Muscle layer of duodenum (tissue), 2 donors: ENCODE measurements at regions not wholly inside any gene's neighbourhood (a gene's known extent, or its start where the extent isn't known, plus 50 kb on each side); places are given as distances from the start of the nearest gene placed in this dataset.
"Not testable (repeated sequence)": the region's sequence is repeated elsewhere in the genome, so short reads cannot be mapped to it uniquely, and the experiment has no call there.

Experiments used
- H3K27ac ChIP-seq: one replicate; pipeline ENCODE4 v1.7.0; 2013; ENCODE audit warnings: mild to moderate bottlenecking, low read length
- H3K27me3 ChIP-seq: one replicate; pipeline ENCODE4 v1.7.0; 2013; ENCODE audit warnings: low read depth, mild to moderate bottlenecking, control low read depth, low read length
- H3K36me3 ChIP-seq, 2 donors: one replicate each; pipeline ENCODE4 v1.7.0; 2013; ENCODE audit warnings: low read length in 2 of 2, control low read depth in 1 of 2, mild to moderate bottlenecking in 1 of 2; ENCODE audit not compliant: insufficient read depth in 2 of 2, control insufficient read depth in 1 of 2
- H3K4me1 ChIP-seq, 2 donors: one replicate each; pipeline ENCODE4 v1.7.0; 2013; ENCODE audit warnings: low read length in 2 of 2, mild to moderate bottlenecking in 2 of 2, control low read depth in 1 of 2, moderate library complexity in 1 of 2; ENCODE audit not compliant: insufficient read depth in 2 of 2, control insufficient read depth in 1 of 2
- H3K4me3 ChIP-seq, 2 donors: one replicate each; pipeline ENCODE4 v1.7.0; 2013; ENCODE audit warnings: low read length in 2 of 2, low read depth in 1 of 2, mild to moderate bottlenecking in 1 of 2
- H3K9me3 ChIP-seq, 2 donors: one replicate each; pipeline ENCODE4 v1.7.0; 2013; ENCODE audit warnings: low read length in 2 of 2, control low read depth in 1 of 2, mild to moderate bottlenecking in 1 of 2; ENCODE audit not compliant: control insufficient read depth in 1 of 2
- donor health status: healthy.

GRCh38 chr5:125429498-125429897 lies 683.1 kb upstream of the ZNF608 start:
- Histone ChIP-seq H3K4me1 (no peaks in the 10 kb centered on the region), H3K9me3 (no peaks in the 10 kb centered on the region), H3K4me3 (no peak overlapping the region), H3K27me3 (no peaks in the 10 kb centered on the region), H3K27ac (no peak overlapping the region), H3K36me3 (no peaks in the 10 kb centered on the region)

- Histone ChIP-seq H3K4me1 (no peaks in the 10 kb centered on the region), H3K27ac (no peak overlapping the region), H3K4me3 (no peak overlapping the region), H3K36me3 (no peaks in the 10 kb centered on the region), H3K27me3 (no peaks in the 10 kb centered on the region), H3K9me3 (no peaks in the 10 kb centered on the region)
Observed at GRCh38 chr5:125433457-125433856, 687.0 kb upstream of the ZNF608 start.

DNA sequence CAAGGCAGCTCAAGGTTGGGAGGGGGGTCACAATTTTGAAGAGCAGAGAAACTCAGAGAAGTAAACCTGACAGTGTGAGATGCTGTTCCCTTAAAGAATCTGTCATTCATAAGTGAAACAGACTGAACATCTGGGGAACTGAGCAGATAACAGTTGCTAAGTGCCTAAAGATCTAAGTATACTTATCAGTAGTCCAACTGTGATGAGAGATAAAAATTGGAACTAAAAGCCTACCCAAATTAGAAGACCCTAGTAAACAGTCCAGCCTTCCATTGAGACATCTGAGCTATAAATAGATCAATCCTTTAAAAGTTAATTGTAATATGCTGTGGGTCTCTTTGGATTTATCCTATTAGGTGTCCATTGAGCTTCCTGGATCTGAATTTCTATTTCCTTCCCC lies 692.8 kb upstream of the ZNF608 start:
- Histone ChIP-seq H3K36me3 (no peaks in the 10 kb centered on the region), H3K4me1 (no peaks in the 10 kb centered on the region), H3K27ac (no peak overlapping the region), H3K27me3 (no peaks in the 10 kb centered on the region), H3K4me3 (no peak overlapping the region), H3K9me3 (peaks cover 0 to 4% of the 10 kb centered on the region in 2 donors)

GRCh38 chr5:125440905-125441304 lies 694.5 kb upstream of the ZNF608 start:
- no peaks in the 10 kb centered on the region for H3K4me1 ChIP-seq
- H3K36me3 ChIP-seq = no peaks in the 10 kb centered on the region
- no peaks in the 10 kb centered on the region for H3K27me3 ChIP-seq
- no peak overlapping the region for H3K4me3 ChIP-seq
- peaks cover 0 to 7% of the 10 kb centered on the region in 2 donors for H3K9me3 ChIP-seq
- no peak overlapping the region for H3K27ac ChIP-seq

DNA sequence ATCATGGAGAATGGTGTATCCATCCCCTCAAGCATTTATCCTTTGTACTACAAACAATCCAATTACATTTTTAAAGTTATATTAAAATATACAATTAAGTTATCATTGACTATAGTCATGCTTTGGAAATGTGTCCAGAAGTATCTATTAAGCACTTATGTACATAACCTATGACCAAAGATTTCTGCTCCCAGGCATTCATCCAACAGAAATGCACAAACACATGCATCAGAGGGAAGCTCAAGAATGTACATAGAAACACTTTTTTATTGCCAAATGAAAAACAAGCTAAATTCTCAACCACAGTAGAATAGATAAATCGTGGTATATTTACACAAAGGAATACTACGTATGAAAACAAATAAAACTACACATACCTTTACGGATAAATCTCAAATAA lies 700.5 kb upstream of the ZNF608 start:
- H3K36me3 ChIP-seq = no peaks in the 10 kb centered on the region
- no peak overlapping the region for H3K27ac ChIP-seq
- H3K9me3 ChIP-seq = peaks cover 0 to 3% of the 10 kb centered on the region in 2 donors
- H3K27me3 ChIP-seq = no peaks in the 10 kb centered on the region
- H3K4me1 ChIP-seq = no peaks in the 10 kb centered on the region
- H3K4me3 ChIP-seq = no peak overlapping the region

DNA sequence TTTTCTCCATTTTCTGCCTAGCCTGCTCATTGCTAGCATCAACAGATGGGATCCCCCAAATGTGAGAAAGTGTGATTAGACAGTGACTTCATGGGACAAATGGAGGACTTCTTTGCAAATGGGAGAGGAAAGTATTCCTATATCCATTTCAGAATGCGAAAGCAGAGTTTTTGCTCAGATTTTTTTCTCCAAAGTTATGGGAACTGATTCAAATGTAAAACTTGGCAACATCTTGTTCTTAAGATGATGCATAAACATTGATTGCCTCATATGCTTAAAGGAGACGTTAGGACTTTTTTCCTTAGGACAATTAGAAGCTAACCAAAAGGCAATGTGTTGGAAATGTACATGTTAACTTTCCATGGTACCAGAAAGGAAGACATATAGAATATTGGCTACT lies 704.3 kb upstream of the ZNF608 start:
- Histone ChIP-seq H3K9me3 (no peaks in the 10 kb centered on the region), H3K27ac (no peak overlapping the region), H3K4me1 (no peaks in the 10 kb centered on the region), H3K27me3 (no peaks in the 10 kb centered on the region), H3K4me3 (no peak overlapping the region), H3K36me3 (no peaks in the 10 kb centered on the region)

GRCh38 chr5:125451622-125452021 lies 705.2 kb upstream of the ZNF608 start:
- Histone ChIP-seq H3K4me1 (no peaks in the 10 kb centered on the region), H3K27ac (no peak overlapping the region), H3K27me3 (no peaks in the 10 kb centered on the region), H3K4me3 (no peak overlapping the region), H3K36me3 (no peaks in the 10 kb centered on the region), H3K9me3 (no peaks in the 10 kb centered on the region)

DNA sequence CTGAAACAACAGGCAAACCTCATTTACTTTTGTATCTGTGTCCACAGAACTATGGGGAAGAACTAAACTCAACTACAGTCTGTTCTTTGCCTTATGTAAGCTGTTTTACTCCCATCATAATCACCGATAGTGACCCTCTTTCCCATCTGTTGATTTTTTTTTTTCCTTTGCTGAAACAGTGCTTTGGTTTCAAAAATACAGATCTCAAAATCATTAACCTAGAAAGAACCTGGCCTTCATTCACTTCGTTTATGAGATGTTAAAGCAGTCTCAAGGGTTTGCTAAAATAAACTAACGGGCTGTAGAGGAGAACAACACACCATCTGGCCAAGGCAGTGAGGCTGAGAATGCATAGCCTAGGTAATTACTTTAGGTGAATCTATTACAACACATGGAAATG lies 706.6 kb upstream of the ZNF608 start:
- Histone ChIP-seq H3K4me3 (no peak overlapping the region), H3K36me3 (no peaks in the 10 kb centered on the region), H3K27ac (no peak overlapping the region), H3K9me3 (no peaks in the 10 kb centered on the region), H3K4me1 (no peaks in the 10 kb centered on the region), H3K27me3 (no peaks in the 10 kb centered on the region)

DNA sequence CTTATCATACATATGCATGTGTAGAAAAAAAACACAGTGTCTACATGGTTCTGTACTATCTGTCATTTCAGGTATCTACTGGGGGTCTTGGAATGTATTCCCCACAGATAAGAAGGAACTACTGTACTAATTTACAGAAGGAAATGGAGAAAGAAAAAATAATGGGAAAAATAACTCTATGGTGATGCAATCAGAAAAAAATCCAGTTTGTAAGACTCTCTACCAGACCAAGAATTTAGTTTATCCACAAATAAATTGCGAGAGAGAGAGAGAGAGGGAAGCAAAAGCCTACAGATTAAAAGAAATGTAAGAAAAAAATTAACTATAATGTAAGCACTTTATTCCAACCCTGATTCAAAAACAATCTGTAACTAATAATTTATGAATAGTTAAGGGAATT lies 708.6 kb upstream of the ZNF608 start:
- H3K4me1 ChIP-seq = no peaks in the 10 kb centered on the region
- H3K9me3 ChIP-seq = no peaks in the 10 kb centered on the region
- no peak overlapping the region for H3K27ac ChIP-seq
- no peaks in the 10 kb centered on the region for H3K36me3 ChIP-seq
- H3K4me3 ChIP-seq = no peak overlapping the region
- no peaks in the 10 kb centered on the region for H3K27me3 ChIP-seq

GRCh38 chr5:125456005-125456404 lies 709.6 kb upstream of the ZNF608 start:
- not testable (repeated sequence) for H3K36me3 ChIP-seq, H3K27ac ChIP-seq, H3K4me3 ChIP-seq, H3K27me3 ChIP-seq, H3K4me1 ChIP-seq, H3K9me3 ChIP-seq

DNA sequence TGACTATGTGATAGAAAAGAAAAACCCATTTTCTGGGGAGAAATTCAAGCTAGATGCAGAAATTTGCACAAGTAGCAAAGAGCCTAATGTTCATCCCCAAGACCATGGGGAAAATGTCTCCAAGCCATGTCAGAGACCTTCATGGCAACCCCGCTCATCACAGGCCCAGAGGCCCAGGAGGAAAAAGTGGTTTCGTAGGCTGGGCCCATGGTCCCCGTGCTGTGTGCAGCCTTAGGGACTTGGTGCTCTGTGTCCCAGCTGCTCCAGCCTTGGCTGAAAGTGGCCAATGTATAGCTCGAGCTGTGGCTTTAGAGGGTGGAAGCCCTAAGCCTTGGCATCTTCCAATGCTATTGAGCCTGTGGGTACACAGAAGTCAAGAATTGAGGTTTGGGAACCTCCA lies 711.2 kb upstream of the ZNF608 start:
- no peak overlapping the region for H3K4me3 ChIP-seq
- H3K27me3 ChIP-seq = no peaks in the 10 kb centered on the region
- H3K4me1 ChIP-seq = no peaks in the 10 kb centered on the region
- H3K9me3 ChIP-seq = no peaks in the 10 kb centered on the region
- no peak overlapping the region for H3K27ac ChIP-seq
- H3K36me3 ChIP-seq = no peaks in the 10 kb centered on the region

DNA sequence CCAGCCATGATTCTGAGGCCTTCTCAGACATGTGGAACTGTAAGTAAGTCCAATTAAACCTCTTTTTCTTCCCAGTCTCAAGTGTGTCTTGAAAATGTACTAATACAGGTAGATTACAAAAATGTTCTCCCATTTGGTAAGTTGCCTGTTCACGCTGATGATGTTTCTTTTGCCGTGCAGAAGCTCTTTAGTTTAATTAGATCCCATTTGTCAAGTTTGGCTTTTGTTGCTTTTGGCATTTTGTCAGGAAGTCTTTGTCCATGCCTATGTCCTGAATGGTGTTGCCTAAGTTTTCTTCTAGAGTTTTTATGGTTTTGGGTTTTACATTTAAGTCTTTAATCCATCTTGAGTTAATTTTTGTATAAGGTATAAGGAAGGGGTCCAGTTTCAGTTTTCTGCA lies 712.5 kb upstream of the ZNF608 start:
- H3K27me3 ChIP-seq, H3K9me3 ChIP-seq, H3K36me3 ChIP-seq, H3K4me1 ChIP-seq, H3K4me3 ChIP-seq, H3K27ac ChIP-seq: not testable (repeated sequence)
